Keratinocyte (primary cell): ENCODE measurements at regions not wholly inside any gene's neighbourhood (a gene's known extent, or its start where the extent isn't known, plus 50 kb on each side); places are given as distances from the start of the nearest gene placed in this dataset.

Experiments
- DNase-seq: peaks from one replicate; pipeline ENCODE4 v3.0.0-alpha.2; 2011; ENCODE audit warnings: low read depth, missing footprints, low spot score
- FAIRE-seq: peaks from 2 replicates; lab custom pipeline; 2011; peaks lifted over from hg19 to GRCh38; lab: Jason Lieb, UNC
- H2AFZ ChIP-seq: 2 replicates; pipeline ENCODE4 v1.6.0; 2012; ENCODE audit warnings: low read length, control low read depth, inconsistent platforms; ENCODE audit not compliant: control insufficient read depth
- H3K27ac ChIP-seq: 2 replicates; pipeline ENCODE4 v1.5.1; 2011; ENCODE audit warnings: low read length; ENCODE audit not compliant: control insufficient read depth, insufficient read depth
- H3K27me3 ChIP-seq: 3 replicates; pipeline ENCODE4 v1.6.0; 2011; ENCODE audit warnings: low read length; ENCODE audit not compliant: control insufficient read depth, insufficient read depth; ENCODE audit errors: extremely low read depth
- H3K36me3 ChIP-seq, 2 experiments: 2 replicates in 1 of 2; 3 replicates in 1 of 2; pipeline ENCODE4 v1.5.1; 2011; ENCODE audit warnings: low read length in 2 of 2, mild to moderate bottlenecking in 1 of 2; ENCODE audit not compliant: control insufficient read depth in 2 of 2, insufficient read depth in 2 of 2; ENCODE audit errors: extremely low read depth in 1 of 2
- H3K4me1 ChIP-seq: 3 replicates; pipeline ENCODE4 v1.5.1; 2011; ENCODE audit warnings: low read length; ENCODE audit not compliant: control insufficient read depth, insufficient read depth; ENCODE audit errors: extremely low read depth
- H3K4me2 ChIP-seq: 3 replicates; pipeline ENCODE4 v1.6.0; 2011; ENCODE audit warnings: low read depth, low read length; ENCODE audit not compliant: control insufficient read depth, insufficient read depth; ENCODE audit errors: extremely low read depth
- H3K4me3 ChIP-seq, 3 experiments: fragments of 200-600 bp in 1 of 3; sonication (generic) in 1 of 3; 2 replicates in 2 of 3; 3 replicates in 1 of 3; pipeline ENCODE4 v1.5.1; 2011 to 2016; ENCODE audit warnings: low read length in 3 of 3, mild to moderate bottlenecking in 3 of 3, control low read depth in 2 of 3, inconsistent platforms in 1 of 3, low read depth in 1 of 3, mixed read lengths in 1 of 3, mixed run types in 1 of 3, moderate library complexity in 1 of 3; ENCODE audit not compliant: control insufficient read depth in 2 of 3, insufficient read depth in 2 of 3; ENCODE audit errors: extremely low read depth in 1 of 3
- H3K79me2 ChIP-seq: 2 replicates; pipeline ENCODE4 v1.6.0; 2012; ENCODE audit warnings: low read length; ENCODE audit not compliant: control insufficient read depth, insufficient read depth
- H3K9ac ChIP-seq: 3 replicates; pipeline ENCODE4 v1.6.0; 2011; ENCODE audit warnings: low read length; ENCODE audit not compliant: control insufficient read depth, insufficient read depth; ENCODE audit errors: extremely low read depth
- H3K9me1 ChIP-seq: 3 replicates; pipeline ENCODE4 v1.6.0; 2011; ENCODE audit warnings: low read length; ENCODE audit not compliant: control insufficient read depth, insufficient read depth; ENCODE audit errors: extremely low read depth
- H3K9me3 ChIP-seq: 2 replicates; pipeline ENCODE4 v1.5.1; 2012; ENCODE audit warnings: low read depth, low read length; ENCODE audit not compliant: control insufficient read depth
- H4K20me1 ChIP-seq: 3 replicates; pipeline ENCODE4 v1.6.0; 2011; ENCODE audit warnings: low read length; ENCODE audit not compliant: control insufficient read depth, insufficient read depth; ENCODE audit errors: extremely low read depth
- CTCF ChIP-seq, 3 experiments: IDR thresholded peaks in 1 of 3; conservative IDR thresholded peaks in 1 of 3; optimal IDR thresholded peaks in 1 of 3; 2 replicates in 2 of 3; 3 replicates in 1 of 3; pipeline versions ENCODE3 to v1.5.1; 2011; ENCODE audit warnings: low read length in 3 of 3, mild to moderate bottlenecking in 3 of 3, moderate library complexity in 2 of 3, control low read depth in 1 of 3, inconsistent platforms in 1 of 3; ENCODE audit not compliant: insufficient read depth in 2 of 3; ENCODE audit errors: extremely low read depth in 1 of 3
- EZH2 ChIP-seq: IDR thresholded peaks from one replicate; pipeline ENCODE4 v1.6.1; 2012; ENCODE audit warnings: inconsistent platforms, mild to moderate bottlenecking, low read length, moderate library complexity
- dilution Hi-C: fragments of 300-500 bp; cut with MboI; formaldehyde crosslinking; loops from one replicate; pipeline ENCODE4 v1.7.0; 2020; ENCODE audit warnings: low sequenced_read_pairs; ENCODE audit not compliant: extremely low pct_ligation_motif_present

- no peaks in the 10 kb centered on the region for H3K9me1 ChIP-seq
- TF ChIP-seq EZH2 (no peak), CTCF (optimal IDR thresholded peaks at IDR 0.05 in 1 of 3, IDR thresholded peaks at IDR 0.05 in 1 of 3, conservative IDR thresholded peaks at IDR 0.05 in 1 of 3; ENCODE audit: extremely low read depth in 1 of 3, insufficient read depth in 2 of 3, low read length in 3 of 3) (no peak)
- no peak overlapping the region for H3K4me2 ChIP-seq
- no peaks in the 10 kb centered on the region for H3K9me3 ChIP-seq
- no peaks in the 10 kb centered on the region for H3K79me2 ChIP-seq
- dilution Hi-C loops, result no loop called here
- DNase-seq, result no peak
- no peaks in the 10 kb centered on the region for H3K27me3 ChIP-seq
- no peaks in the 10 kb centered on the region for H3K36me3 ChIP-seq
- H2AFZ ChIP-seq, result no peak overlapping the region
- H3K9ac ChIP-seq, result no peak overlapping the region
- no peaks in the 10 kb centered on the region for H4K20me1 ChIP-seq
- no peaks in the 10 kb centered on the region for H3K4me1 ChIP-seq
- H3K4me3 ChIP-seq, result no peak overlapping the region
- H3K27ac ChIP-seq, result no peak overlapping the region
- FAIRE-seq, result no peak
Observed at GRCh38 chr5:98158440-98158839, 615.0 kb upstream of the RGMB start.

- no peak overlapping the region for H3K9ac ChIP-seq
- no peaks in the 10 kb centered on the region for H3K9me3 ChIP-seq
- H3K9me1 ChIP-seq, result no peaks in the 10 kb centered on the region
- DNase-seq (no peak), FAIRE-seq (no peak)
- H2AFZ ChIP-seq, result no peak overlapping the region
- H3K79me2 ChIP-seq, result no peaks in the 10 kb centered on the region
- no peaks in the 10 kb centered on the region for H3K36me3 ChIP-seq
- H3K4me1 ChIP-seq, result no peaks in the 10 kb centered on the region
- H3K27ac ChIP-seq, result no peak overlapping the region
- TF ChIP-seq EZH2, result no peak
- TF ChIP-seq CTCF (optimal IDR thresholded peaks at IDR 0.05 in 1 of 3, IDR thresholded peaks at IDR 0.05 in 1 of 3, conservative IDR thresholded peaks at IDR 0.05 in 1 of 3; ENCODE audit: extremely low read depth in 1 of 3, insufficient read depth in 2 of 3, low read length in 3 of 3), result no peak
- no peak overlapping the region for H3K4me3 ChIP-seq
- no peaks in the 10 kb centered on the region for H3K27me3 ChIP-seq
- dilution Hi-C loops, result no loop called here
- no peak overlapping the region for H3K4me2 ChIP-seq
- no peaks in the 10 kb centered on the region for H4K20me1 ChIP-seq
Observed at GRCh38 chr5:98163796-98164493, 609.5 kb upstream of the RGMB start.
